GM12878 (cell line): ENCODE measurements at regions not wholly inside any gene's neighbourhood (a gene's known extent, or its start where the extent isn't known, plus 50 kb on each side); places are given as distances from the start of the nearest gene placed in this dataset.

Source experiments
- ATAC-seq: fragments of 200-7000 bp; cut with Tn5 transposase; 3 replicates; pipeline ENCODE4 v1.9.1; 2020; ENCODE audit warnings: mild to moderate bottlenecking, moderate library complexity
- BruUV-seq: library from RNA; stranded (reverse); fragments of 400-500 nt; replicated peaks from 2 replicates; lab custom pipeline; 2021; lab: Mats Ljungman, UMichigan
- CTCF ChIA-PET: fragments of 300-600 bp; sonication (Branson Sonifier 250); formaldehyde crosslinking; extraction: SDS; loops from one replicate; lab custom pipeline; 2021; ENCODE audit warnings: inconsistent platforms; lab: Yijun Ruan, JAX
- POLR2A ChIA-PET: fragments of 350-600 bp; formaldehyde crosslinking; extraction: SDS; loops from one replicate; lab custom pipeline; 2021; ENCODE audit warnings: inconsistent platforms; lab: Charles Lee
- RAD21 ChIA-PET: fragments of 300-600 bp; sonication (Branson Sonifier 250); formaldehyde crosslinking; loops from one replicate; lab custom pipeline; 2023; ENCODE audit warnings: antibody characterized with exemption; ENCODE audit not compliant: unreplicated experiment; lab: Charles Lee
- SMC1A ChIA-PET: fragments of 300-600 bp; sonication (Branson Sonifier 250); formaldehyde crosslinking; loops from one replicate; lab custom pipeline; 2023; ENCODE audit not compliant: unreplicated experiment, uncharacterized antibody; lab: Charles Lee
- DNase-seq: peaks from one replicate; pipeline ENCODE4 v3.0.0-alpha.2; 2011; ENCODE audit warnings: low read depth, low spot score
- FAIRE-seq: peaks from 3 replicates; lab custom pipeline; 2011; peaks lifted over from hg19 to GRCh38; lab: Jason Lieb, UNC
- H2AFZ ChIP-seq: 2 replicates; pipeline ENCODE4 v1.6.0; 2011; ENCODE audit warnings: low read depth, low read length, control low read depth; ENCODE audit not compliant: control insufficient read depth
- H3K27ac ChIP-seq: 2 replicates; pipeline ENCODE4 v1.5.1; 2011; ENCODE audit warnings: control low read depth; ENCODE audit not compliant: control insufficient read depth, insufficient read depth
- H3K27me3 ChIP-seq, 2 experiments: replicated peaks in 1 of 2; 2 replicates each; pipeline versions ENCODE4 v1.6.0 to v1.6.1; 2011; ENCODE audit warnings: low read length in 1 of 2; ENCODE audit not compliant: control insufficient read depth in 2 of 2, insufficient read depth in 2 of 2
- H3K36me3 ChIP-seq, 2 experiments: 2 replicates each; pipeline ENCODE4 v1.5.1; 2011; ENCODE audit warnings: low read length in 1 of 2; ENCODE audit not compliant: control insufficient read depth in 2 of 2, insufficient read depth in 2 of 2
- H3K4me1 ChIP-seq: 2 replicates; pipeline ENCODE4 v1.6.1; 2011; ENCODE audit warnings: mild to moderate bottlenecking, low read length, moderate library complexity, mixed read lengths; ENCODE audit not compliant: control insufficient read depth, insufficient read depth
- H3K4me2 ChIP-seq: 2 replicates; pipeline ENCODE4 v1.6.0; 2011; ENCODE audit warnings: control low read depth; ENCODE audit not compliant: control insufficient read depth, insufficient read depth
- H3K4me3 ChIP-seq: fragments of 200-600 bp; sonication (generic); 2 replicates; pipeline ENCODE4 v1.5.1; 2016
- H3K79me2 ChIP-seq: 2 replicates; pipeline ENCODE4 v1.6.0; 2011; ENCODE audit warnings: low read length; ENCODE audit not compliant: control insufficient read depth, insufficient read depth
- H3K9ac ChIP-seq: 2 replicates; pipeline ENCODE4 v1.8.0; 2011; ENCODE audit warnings: low read length, control low read depth, mixed read lengths; ENCODE audit not compliant: control insufficient read depth, insufficient read depth
- H3K9me3 ChIP-seq: replicated peaks from 3 replicates; pipeline ENCODE4 v1.5.1; 2011; ENCODE audit warnings: mild to moderate bottlenecking, low read length; ENCODE audit not compliant: control insufficient read depth, insufficient read depth
- H4K20me1 ChIP-seq: 2 replicates; pipeline ENCODE4 v1.6.0; 2011; ENCODE audit not compliant: control insufficient read depth, insufficient read depth
- GATAD2B ChIP-seq: fragments of 450-650 bp; conservative IDR thresholded peaks from 2 replicates; pipeline ENCODE4 v1.6.1; 2017; ENCODE audit warnings: low read depth, mild to moderate bottlenecking, moderate library complexity
- KAT2A ChIP-seq: conservative IDR thresholded peaks from 2 replicates; pipeline ENCODE4 v1.6.1; 2011; ENCODE audit warnings: low read depth, low read length; ENCODE audit not compliant: control insufficient read depth
- MTA3 ChIP-seq: IDR thresholded peaks from 2 replicates; pipeline ENCODE4 v1.6.1; 2012; ENCODE audit warnings: low read length, inconsistent platforms, borderline replicate concordance
- RBBP5 ChIP-seq: fragments of 200-600 bp; sonication (generic); conservative IDR thresholded peaks from 2 replicates; pipeline ENCODE4 v1.6.1; 2016
- TAF1 ChIP-seq: IDR thresholded peaks from 2 replicates; pipeline ENCODE4 v1.6.1; 2011; ENCODE audit warnings: mild to moderate bottlenecking, low read depth, low read length, borderline replicate concordance
- ZBED1 ChIP-seq: IDR thresholded peaks from 2 replicates; pipeline ENCODE4 v1.6.1; 2016; ENCODE audit warnings: borderline replicate concordance
- ZNF207 ChIP-seq: fragments of 450-650 bp; IDR thresholded peaks from 2 replicates; pipeline ENCODE4 v1.6.1; 2014; ENCODE audit warnings: antibody characterized with exemption, mild to moderate bottlenecking, borderline replicate concordance
- WGBS: methylation state at CpG from one replicate; pipeline ENCODE4 v1.1.6; 2016; ENCODE audit warnings: low lambda C conversion rate; ENCODE audit not compliant: insufficient replicate concordance, insufficient coverage; ENCODE audit errors: missing lambda C conversion rate; 5-methylcytosine and 5-hydroxymethylcytosine counted together
- in situ Hi-C: fragments of 300-500 bp; cut with MboI; formaldehyde crosslinking; loops from 9 replicates; pipeline ENCODE4 v1.14.3; 2018; ENCODE audit warnings: mixed read lengths
- intact Hi-C: fragments of 100-400 bp; cut with micrococcal nuclease; formaldehyde crosslinking; loops from one replicate; pipeline ENCODE4 v1.14.2; 2022; ENCODE audit not compliant: unreplicated experiment
- TF ChIP-seq, protein P1 (sequence below): fragments of 450-650 bp; IDR thresholded peaks from 2 replicates; pipeline ENCODE4 v1.6.1; 2017; ENCODE audit warnings: low read depth, mild to moderate bottlenecking, moderate library complexity
- TF ChIP-seq, protein P2 (sequence below): fragments of 450-650 bp; IDR thresholded peaks from 2 replicates; pipeline ENCODE4 v1.6.1; 2014; ENCODE audit warnings: mild to moderate bottlenecking

DNA sequence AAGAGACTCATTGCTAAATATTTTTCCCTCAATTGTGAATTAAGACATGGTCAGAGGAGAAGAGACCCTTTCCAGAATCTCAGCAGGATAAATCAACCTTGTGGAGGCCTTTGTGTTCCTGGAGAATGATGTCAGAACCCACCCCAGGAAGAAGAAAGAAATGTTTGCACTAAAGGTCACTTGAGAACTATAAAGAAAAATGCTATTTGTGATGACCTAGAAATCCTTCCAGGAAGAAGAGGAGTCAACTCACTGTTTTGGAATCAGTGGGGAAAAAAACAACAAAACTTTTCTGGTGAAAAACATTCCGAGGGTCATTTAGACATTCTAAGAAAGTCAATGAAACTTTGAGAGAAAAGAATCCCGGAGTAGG, 129.1 kb upstream of the ANKRD1 start:
- H4K20me1 ChIP-seq, result no peaks in the 10 kb centered on the region
- CTCF ChIA-PET, result interaction anchor here (2.1 kb wide), 1 partner anchor 201 kb away, joined by 7 read pairs; no protein-coding TSS in a partner anchor
- H3K27ac ChIP-seq, result no peak overlapping the region
- no peak overlapping the region for H3K4me3 ChIP-seq
- no peaks in the 10 kb centered on the region for H3K36me3 ChIP-seq
- intact Hi-C loops (no loop called here), in situ Hi-C loops (no loop called here)
- no peak overlapping the region for H3K9ac ChIP-seq
- no peak overlapping the region for H3K4me2 ChIP-seq
- no TSS peak for BruUV-seq
- TF ChIP-seq ZNF207, result no peak
- TF ChIP-seq, protein P1, sequence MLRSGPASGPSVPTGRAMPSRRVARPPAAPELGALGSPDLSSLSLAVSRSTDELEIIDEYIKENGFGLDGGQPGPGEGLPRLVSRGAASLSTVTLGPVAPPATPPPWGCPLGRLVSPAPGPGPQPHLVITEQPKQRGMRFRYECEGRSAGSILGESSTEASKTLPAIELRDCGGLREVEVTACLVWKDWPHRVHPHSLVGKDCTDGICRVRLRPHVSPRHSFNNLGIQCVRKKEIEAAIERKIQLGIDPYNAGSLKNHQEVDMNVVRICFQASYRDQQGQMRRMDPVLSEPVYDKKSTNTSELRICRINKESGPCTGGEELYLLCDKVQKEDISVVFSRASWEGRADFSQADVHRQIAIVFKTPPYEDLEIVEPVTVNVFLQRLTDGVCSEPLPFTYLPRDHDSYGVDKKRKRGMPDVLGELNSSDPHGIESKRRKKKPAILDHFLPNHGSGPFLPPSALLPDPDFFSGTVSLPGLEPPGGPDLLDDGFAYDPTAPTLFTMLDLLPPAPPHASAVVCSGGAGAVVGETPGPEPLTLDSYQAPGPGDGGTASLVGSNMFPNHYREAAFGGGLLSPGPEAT, result no peak
- TF ChIP-seq GATAD2B, result no peak
- TF ChIP-seq KAT2A, result no peak
- TF ChIP-seq RBBP5, result no peak
- TF ChIP-seq ZBED1, result no peak
- TF ChIP-seq TAF1, result no peak
- TF ChIP-seq, protein P2, sequence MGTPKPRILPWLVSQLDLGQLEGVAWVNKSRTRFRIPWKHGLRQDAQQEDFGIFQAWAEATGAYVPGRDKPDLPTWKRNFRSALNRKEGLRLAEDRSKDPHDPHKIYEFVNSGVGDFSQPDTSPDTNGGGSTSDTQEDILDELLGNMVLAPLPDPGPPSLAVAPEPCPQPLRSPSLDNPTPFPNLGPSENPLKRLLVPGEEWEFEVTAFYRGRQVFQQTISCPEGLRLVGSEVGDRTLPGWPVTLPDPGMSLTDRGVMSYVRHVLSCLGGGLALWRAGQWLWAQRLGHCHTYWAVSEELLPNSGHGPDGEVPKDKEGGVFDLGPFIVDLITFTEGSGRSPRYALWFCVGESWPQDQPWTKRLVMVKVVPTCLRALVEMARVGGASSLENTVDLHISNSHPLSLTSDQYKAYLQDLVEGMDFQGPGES, result no peak
- TF ChIP-seq MTA3, result no peak
- DNase-seq (no peak), FAIRE-seq (no peak), ATAC-seq (no peak)
- RAD21 ChIA-PET, result interaction anchor here (1.7 kb wide), 1 partner anchor 201 kb away, joined by 5 read pairs; no protein-coding TSS in a partner anchor
- WGBS, result 25% methylated on average over 2 of the region's 2 CpGs
- POLR2A ChIA-PET, result no interaction called here
- peaks cover 2% of the 10 kb centered on the region; the same call in 1 of the 2 replicates for H3K4me1 ChIP-seq
- H3K79me2 ChIP-seq, result no peaks in the 10 kb centered on the region
- no peak overlapping the region for H2AFZ ChIP-seq
- H3K9me3 ChIP-seq, result no peaks in the 10 kb centered on the region
- no peaks in the 10 kb centered on the region for H3K27me3 ChIP-seq
- SMC1A ChIA-PET, result interaction anchor here (1.0 to 2.3 kb wide), 6 partner anchors 14 to 200 kb away, joined by 3 to 6 read pairs (median 3); no protein-coding TSS in a partner anchor
